Mucosa of descending colon (tissue), 3 donors: ENCODE measurements at regions not wholly inside any gene's neighbourhood (a gene's known extent, or its start where the extent isn't known, plus 50 kb on each side); places are given as distances from the start of the nearest gene placed in this dataset.

Source experiments
- ATAC-seq: fragments of 200-7000 bp; cut with Tn5 transposase; one replicate; pipeline ENCODE4 v1.9.1; 2020; ENCODE audit warnings: mild to moderate bottlenecking, moderate library complexity
- DNase-seq, 3 donors: peaks; one replicate each; pipeline ENCODE4 v3.0.0-alpha.2; 2020
- H3K36me3 ChIP-seq: fragments of 200-600 bp; one replicate; pipeline ENCODE4 v1.8.0; 2021; ENCODE audit warnings: low read depth, mild to moderate bottlenecking
- H3K4me1 ChIP-seq: fragments of 200-600 bp; one replicate; pipeline ENCODE4 v1.8.0; 2021; ENCODE audit warnings: low read depth, mild to moderate bottlenecking
- H3K4me3 ChIP-seq: fragments of 200-600 bp; one replicate; pipeline ENCODE4 v1.8.0; 2021; ENCODE audit warnings: mild to moderate bottlenecking
- H3K9me3 ChIP-seq: fragments of 200-600 bp; one replicate; pipeline ENCODE4 v1.8.0; 2021; ENCODE audit warnings: mild to moderate bottlenecking
- intact Hi-C, 2 donors: fragments of 100-400 bp; cut with DNase I in 1 of 2; cut with micrococcal nuclease in 1 of 2; formaldehyde crosslinking; loops; one replicate each; pipeline versions ENCODE4 v1.11.0 to v1.11.1; 2022; cut with DNase I, micrococcal nuclease
- TF ChIP-seq, protein P1 (sequence below): fragments of 200-600 bp; IDR thresholded peaks from one replicate; pipeline ENCODE4 v1.8.0; 2022; ENCODE audit warnings: antibody characterized with exemption, mild to moderate bottlenecking
- donor health status: DM: no; HTN: no; CAD: no; lungs with moderate emphysema.
- donor health status: DM: no; HTN: no; CAD: no.
- donor health status: DM: no; HTN: yes; CAD: no.

GRCh38 chr13:85473144-85473543 is 326.1 kb downstream of the SLITRK6 start:
- Histone ChIP-seq H3K9me3 (no peaks in the 10 kb centered on the region), H3K4me3 (no peak overlapping the region)
- TF ChIP-seq, protein P1, sequence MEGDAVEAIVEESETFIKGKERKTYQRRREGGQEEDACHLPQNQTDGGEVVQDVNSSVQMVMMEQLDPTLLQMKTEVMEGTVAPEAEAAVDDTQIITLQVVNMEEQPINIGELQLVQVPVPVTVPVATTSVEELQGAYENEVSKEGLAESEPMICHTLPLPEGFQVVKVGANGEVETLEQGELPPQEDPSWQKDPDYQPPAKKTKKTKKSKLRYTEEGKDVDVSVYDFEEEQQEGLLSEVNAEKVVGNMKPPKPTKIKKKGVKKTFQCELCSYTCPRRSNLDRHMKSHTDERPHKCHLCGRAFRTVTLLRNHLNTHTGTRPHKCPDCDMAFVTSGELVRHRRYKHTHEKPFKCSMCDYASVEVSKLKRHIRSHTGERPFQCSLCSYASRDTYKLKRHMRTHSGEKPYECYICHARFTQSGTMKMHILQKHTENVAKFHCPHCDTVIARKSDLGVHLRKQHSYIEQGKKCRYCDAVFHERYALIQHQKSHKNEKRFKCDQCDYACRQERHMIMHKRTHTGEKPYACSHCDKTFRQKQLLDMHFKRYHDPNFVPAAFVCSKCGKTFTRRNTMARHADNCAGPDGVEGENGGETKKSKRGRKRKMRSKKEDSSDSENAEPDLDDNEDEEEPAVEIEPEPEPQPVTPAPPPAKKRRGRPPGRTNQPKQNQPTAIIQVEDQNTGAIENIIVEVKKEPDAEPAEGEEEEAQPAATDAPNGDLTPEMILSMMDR = no peak

GRCh38 chr13:85469320-85469719 is 329.9 kb downstream of the SLITRK6 start:
- no peak overlapping the region for H3K4me3 ChIP-seq
- H3K9me3 ChIP-seq = no peaks in the 10 kb centered on the region
- ATAC-seq = no peak
- TF ChIP-seq, protein P1 = no peak
- H3K36me3 ChIP-seq = no peaks in the 10 kb centered on the region
- H3K4me1 ChIP-seq = no peaks in the 10 kb centered on the region
- no peak for DNase-seq
- intact Hi-C loops = no loop called here

More at GRCh38 chr13:85473144-85473543, 326.1 kb downstream of the SLITRK6 start:
- intact Hi-C loops = no loop called here
- Histone ChIP-seq H3K4me1 (no peaks in the 10 kb centered on the region), H3K36me3 (no peaks in the 10 kb centered on the region)
- DNase-seq (no peak), ATAC-seq (no peak)

- Histone ChIP-seq H3K4me1 (no peaks in the 10 kb centered on the region), H3K36me3 (no peaks in the 10 kb centered on the region), H3K4me3 (no peak overlapping the region), H3K9me3 (peaks cover 5% of the 10 kb centered on the region)
- TF ChIP-seq, protein P1 = no peak
- intact Hi-C loops = no loop called here
- DNase-seq (no peak), ATAC-seq (no peak)
Observed at GRCh38 chr13:85462792-85463425, 336.3 kb downstream of the SLITRK6 start.

GRCh38 chr13:85461621-85462020 is 337.6 kb downstream of the SLITRK6 start:
- intact Hi-C loops = no loop called here
- Histone ChIP-seq H3K36me3 (no peaks in the 10 kb centered on the region), H3K4me1 (no peaks in the 10 kb centered on the region), H3K4me3 (no peak overlapping the region), H3K9me3 (peaks cover 18% of the 10 kb centered on the region)
- TF ChIP-seq, protein P1 = no peak
- DNase-seq (no peak), ATAC-seq (no peak)

DNA sequence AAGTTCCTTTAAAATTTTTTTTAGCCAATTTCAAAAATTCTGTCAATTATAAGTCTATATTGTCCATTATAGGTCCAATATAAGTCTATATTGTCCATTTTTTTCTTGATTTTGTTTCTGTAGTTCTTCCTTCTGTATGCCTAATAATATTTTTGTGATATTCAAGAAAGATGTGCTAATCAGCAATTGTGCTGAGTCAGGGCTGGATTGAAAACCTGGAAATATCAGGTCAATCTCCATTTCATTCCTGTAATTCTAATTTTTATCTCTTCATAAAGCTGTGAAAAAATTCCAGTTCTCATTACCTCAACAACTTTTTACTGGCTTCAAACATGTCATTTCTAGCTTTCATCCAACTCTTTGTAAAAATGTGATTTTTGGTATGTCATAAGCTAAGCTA is 353.7 kb downstream of the SLITRK6 start:
- Histone ChIP-seq H3K4me1 (no peaks in the 10 kb centered on the region), H3K36me3 (no peaks in the 10 kb centered on the region), H3K9me3 (no peaks in the 10 kb centered on the region), H3K4me3 (no peak overlapping the region)
- TF ChIP-seq, protein P1 = no peak
- ATAC-seq (no peak), DNase-seq (no peak)
- intact Hi-C loops = no loop called here

DNA sequence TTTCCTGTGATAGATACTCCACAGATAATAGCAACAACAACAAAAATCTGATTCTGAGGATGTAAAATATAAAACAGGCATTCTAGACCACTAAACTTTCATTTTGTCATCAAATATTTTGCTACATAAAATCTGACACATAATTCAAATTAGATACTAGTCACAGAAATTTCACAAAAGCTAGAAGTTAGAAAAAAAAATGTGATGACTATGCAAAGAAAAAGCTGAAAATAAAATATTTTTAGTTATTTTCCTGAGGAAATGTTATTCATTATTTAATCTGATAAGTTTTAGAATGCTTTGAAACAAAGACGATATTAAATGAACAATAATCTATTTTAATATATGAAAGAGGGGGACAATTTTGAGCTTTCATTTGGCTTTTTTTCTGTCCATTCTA is 357.2 kb downstream of the SLITRK6 start:
- ATAC-seq (no peak), DNase-seq (no peak)
- Histone ChIP-seq H3K4me3 (no peak overlapping the region), H3K4me1 (no peaks in the 10 kb centered on the region), H3K36me3 (no peaks in the 10 kb centered on the region), H3K9me3 (no peaks in the 10 kb centered on the region)
- intact Hi-C loops = no loop called here
- TF ChIP-seq, protein P1 = no peak
